NCI-H524 treated with DMSO at 0.1 percent for 48 hours (cell line): ENCODE measurements at regions not wholly inside any gene's neighbourhood (a gene's known extent, or its start where the extent isn't known, plus 50 kb on each side); places are given as distances from the start of the nearest gene placed in this dataset.
"Not testable (repeated sequence)": the region's sequence is repeated elsewhere in the genome, so short reads cannot be mapped to it uniquely, and the experiment has no call there.

Source experiments
- DNase-seq: peaks from one replicate; lab custom pipeline; 2025; lab: John Stamatoyannopoulos, UW

DNA sequence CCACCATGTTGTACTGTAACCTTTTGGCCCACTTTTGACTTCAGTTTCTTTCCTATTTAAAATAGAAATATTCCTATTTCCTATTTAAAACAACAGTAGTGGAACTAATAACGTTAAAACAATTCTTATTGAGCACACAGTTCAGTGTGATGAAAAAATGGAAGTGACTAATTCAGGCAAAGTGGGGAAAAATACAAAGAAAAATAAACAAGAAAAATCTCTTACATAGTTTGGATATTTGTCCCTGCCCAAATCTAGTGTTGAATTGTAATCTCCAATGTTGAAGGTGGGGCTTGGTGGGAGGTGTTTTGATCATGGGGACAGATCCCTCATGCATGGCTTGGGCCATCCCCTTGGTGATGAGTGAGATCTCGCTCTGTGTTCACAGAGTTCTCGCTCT is 198.1 kb upstream of the CPHXL start:
- no peak for DNase-seq

DNA sequence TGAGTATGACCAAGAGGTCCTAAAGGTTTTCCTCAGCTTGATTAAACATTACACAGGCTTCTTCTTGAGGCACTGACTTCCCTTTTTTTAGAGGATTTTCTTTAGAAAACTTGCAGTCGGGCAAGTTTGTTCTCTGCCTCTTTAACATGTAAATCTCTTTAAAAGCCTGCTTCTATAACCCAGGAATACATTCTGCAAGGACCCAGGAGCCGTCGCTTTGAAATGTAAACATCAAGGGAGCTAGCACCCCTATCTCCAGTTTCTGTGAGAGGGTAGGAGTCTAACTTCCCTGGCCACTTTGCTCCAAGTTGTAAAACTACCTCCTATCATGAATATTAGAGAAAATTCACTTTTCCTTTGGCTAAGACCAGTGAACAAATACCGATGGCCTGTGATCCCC is 201.5 kb upstream of the CPHXL start:
- no peak for DNase-seq

DNA sequence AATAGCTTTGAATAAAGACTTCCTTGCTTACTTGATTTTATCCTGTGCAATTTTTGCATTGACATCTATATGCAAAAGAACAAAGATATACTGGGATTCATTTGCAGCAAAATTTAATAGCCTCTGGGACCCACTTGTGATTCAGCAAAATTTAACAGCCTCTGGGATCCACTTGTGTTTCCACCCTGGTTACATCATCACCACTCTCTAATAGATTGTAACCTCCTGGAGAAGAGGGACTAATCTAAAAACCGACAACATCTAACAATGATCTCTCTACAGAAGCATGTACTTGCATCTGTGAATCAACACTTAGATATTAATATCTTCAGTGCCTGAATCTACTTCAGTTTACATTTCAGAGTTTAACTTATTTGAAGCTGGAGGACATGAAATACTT is 202.0 kb upstream of the CPHXL start:
- DNase-seq = no peak

DNA sequence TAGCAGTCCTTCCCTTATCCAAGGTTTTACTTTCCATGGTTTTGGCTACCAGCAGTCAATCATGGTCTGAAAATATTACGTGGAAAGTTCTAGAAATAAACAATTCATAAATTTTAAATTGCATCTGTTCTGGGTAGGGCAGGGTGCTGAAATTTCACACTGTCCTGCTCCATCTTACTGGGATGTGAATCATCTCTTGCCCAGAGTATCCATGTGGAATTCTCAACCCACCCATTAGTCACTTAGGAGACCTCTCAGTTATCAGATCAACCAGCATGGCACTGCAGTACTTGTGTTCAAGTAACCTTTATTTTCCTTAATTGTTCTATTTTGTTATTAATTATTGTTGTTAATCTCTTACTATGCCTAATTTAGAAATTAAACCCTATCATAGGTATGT is 202.8 kb upstream of the CPHXL start:
- DNase-seq = no peak

DNA sequence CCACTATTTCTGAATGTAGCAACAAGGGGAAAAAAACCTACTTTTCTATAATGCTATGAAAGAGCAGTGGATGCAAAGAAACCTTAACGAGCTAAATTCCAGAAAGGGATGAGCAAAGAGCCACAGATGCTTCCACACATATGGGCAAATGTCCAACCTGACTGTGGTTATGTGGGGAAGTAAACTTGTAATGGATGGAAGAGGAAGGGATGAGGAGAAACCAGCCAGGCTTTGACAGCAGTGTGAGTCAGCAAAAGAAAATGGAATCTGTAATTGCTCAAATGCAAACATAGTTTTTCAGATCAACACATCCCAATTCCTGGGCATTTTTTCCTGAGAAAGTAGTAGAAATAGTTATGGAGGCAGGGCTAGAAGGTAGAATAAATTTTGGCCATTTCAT is 204.8 kb upstream of the CPHXL start:
- DNase-seq = no peak

DNA sequence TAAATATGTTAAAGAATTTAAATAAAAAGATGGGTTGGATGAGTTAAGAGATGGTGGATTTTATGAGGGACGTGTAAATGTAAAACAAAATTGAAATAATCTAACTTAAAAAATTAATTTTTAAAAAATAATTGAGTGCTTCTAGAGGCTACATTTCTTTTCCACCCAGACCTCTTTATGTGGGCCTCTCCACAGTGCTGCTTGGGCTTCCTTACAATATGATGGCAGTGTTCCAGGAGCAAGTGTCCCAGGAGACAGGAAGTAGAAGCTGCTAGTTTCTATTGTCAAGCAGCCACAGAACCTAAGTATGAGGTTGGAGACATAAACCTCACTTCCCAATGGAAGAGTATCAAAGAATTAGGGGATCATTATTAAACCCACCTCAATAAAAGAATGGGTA is 205.7 kb upstream of the CPHXL start:
- DNase-seq = no peak

DNA sequence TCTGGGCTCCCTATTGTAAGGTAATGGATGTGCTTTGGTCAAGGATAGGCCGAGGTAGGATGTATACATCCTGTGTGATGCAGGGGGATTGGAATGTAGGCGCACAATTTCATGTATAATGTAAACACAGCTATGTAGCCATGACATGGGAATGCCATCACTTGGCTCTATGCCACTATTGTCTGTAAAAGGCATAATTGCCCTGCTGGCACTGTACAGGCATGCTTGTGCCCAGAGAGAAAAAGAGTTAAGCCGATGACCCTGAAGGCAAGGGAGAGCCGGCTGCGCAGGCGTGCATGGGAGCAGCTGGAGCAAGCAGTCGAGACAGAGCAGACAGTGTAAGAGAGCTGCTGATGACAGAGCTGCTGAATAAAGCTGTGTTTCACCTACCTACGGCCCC is 212.5 kb upstream of the CPHXL start:
- DNase-seq = no peak

DNA sequence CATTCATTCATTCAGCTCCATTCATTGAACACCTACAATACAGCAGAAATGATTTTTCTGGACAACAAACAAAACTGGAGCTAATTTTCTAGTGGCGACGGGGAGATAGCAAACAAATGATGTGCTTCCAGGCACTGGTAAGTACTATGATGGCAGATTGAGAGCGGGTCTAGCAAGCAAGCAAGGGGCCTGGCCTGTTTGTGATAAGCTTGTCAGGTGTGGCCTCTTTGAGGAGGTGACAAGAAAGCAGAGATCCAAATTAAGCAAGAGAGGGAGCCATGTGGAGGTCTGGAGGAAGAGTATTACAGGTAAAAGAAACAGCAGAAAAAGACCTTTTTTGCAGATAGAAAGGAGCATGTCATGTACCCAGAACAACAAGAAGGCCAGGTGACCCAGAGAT is 216.1 kb upstream of the CPHXL start:
- DNase-seq = no peak

DNA sequence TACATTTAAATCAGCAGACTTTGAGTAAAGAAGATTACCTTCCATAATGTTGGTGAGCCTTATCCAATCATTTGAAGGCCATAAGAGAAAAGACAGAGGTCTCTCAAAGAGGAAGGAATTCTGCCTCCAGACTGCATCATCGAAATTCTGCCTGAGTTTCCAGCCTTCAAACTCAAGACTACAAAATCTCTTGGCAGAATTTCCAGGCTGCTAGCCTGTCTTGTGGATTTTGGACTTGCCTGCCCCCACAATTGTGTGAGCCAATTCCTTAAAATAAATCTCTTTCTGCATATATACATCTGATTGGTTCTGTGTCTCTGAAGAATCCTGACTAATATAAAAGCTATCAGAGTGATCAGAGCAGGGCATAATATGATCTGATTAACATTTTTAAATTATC is 216.6 kb upstream of the CPHXL start:
- no peak for DNase-seq

DNA sequence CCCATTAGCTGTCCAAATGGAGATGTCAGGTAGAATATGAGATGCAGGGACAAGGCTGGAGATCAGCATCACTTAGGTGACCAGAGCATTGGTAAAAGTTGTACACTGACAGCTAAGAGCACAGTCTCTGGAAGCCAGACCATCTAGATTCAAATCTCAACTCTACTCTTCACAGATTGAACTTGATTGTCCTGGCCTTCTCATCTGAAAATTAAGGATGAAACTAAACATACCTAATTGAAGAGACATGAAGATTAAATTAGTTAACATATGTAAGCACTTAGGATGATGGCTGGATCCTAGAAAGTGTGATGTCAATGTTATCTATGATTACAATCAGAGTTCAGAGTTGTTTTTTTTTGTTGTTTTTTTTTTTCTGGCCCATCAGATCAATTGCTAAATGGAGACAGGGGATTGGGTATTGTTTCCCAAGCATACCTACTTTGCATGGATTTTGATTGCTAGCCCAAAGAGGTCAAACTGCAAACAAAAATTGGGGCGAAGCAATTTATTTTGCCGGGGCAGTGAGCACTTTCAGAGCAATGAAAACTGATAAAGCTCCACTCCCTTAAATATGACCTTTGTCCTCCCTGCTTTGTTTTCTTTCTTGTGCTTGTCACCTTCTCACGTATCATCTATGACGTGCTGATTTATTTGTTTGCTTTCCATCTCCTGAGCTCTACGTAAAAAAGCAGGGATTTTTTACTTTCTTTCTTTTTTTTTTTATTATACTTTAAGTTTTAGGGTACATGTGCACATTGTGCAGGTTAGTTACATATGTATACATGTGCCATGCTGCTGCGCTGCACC is 217.6 kb upstream of the CPHXL start:
- DNase-seq = no peak

DNA sequence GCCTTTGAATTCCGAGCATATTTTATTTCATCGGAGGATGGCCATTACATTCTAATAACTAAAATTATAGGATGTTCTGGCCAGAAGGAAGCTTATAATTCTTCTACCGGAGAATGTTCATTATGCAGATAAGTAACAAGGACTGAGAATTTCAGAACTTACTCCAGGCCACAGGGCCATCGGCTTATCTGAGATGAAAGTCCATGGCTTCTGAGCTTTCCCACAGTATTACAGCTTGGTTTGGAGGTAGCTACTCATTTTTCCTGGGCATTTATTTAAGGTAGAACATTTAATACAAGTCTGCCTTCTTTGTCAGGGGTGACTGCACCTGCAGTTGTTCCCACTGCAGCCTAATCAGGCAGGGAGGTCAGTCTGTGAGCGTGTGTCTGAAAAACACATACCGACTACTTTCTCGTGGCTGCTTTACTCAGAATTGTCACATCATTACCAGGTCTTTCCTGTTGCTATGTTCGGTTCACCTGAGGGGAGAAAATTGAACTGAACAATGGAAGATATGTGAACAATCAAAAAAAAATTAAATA is 219.7 kb upstream of the CPHXL start:
- DNase-seq = no peak

DNA sequence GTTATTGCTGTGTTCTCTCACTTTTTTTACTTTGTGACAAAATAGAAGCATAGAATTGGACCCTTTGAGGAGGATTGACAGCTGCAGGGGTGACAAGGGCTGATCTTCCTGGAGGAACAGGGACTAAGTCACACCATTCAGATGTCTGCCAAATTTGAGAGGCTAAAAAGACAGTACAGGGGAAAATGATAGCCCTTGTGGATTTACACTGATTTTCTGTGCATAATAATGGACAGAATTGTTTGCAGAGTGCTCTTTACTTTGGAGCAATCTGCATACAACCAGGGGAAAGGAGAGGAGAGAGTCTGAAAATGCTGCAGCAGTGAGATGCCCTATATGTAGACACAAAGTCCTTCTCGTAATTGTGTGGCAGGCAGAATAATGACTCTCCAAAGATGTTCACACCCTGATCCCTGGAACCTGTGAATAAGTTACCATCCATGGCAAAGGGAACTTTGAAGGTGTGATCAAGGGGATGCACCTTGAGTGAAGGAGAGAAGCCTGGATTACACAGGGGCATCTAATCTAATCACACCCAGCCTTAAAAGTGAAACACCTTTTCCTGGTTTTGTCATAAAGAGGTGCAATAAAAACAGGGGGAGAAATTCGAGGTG is 221.4 kb upstream of the CPHXL start:
- DNase-seq = no peak

DNA sequence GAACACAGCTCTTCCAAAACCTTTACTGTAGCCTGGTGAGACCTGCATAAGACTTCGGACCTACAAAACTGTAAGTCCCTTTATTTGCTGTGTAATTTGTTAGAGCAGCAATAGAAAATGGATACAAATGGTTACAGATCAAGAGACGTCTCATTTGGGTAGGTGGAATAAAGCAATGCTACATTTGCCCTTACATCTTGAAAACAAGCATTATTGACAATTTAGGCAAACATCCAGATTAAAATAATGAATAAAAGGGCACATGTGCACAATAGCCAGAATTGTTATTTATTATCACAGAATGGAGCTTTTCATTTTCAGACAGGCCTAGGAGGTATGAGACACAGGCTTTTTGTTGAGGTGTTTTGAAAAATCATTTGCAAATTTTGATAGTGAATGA is 222.2 kb upstream of the CPHXL start:
- DNase-seq = no peak

DNA sequence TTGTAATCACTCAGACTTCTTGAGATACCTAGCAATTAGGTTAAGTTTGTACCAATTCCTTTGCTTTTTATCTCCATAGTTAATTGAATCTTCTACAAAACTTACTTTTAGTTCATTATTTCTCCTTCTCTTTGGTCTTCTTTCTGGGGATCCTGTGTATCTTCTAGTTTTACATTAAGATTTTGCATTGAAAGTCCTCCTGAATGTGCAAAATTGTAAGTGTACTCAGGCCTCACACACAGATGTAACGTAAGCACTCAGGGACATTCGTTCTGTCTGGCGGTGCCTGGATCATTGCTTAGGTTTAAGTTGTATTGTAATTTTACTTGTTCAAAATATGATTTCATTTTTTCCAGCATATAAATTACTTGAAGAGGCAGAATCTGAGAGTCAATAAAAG is 222.6 kb upstream of the CPHXL start:
- no peak for DNase-seq

DNA sequence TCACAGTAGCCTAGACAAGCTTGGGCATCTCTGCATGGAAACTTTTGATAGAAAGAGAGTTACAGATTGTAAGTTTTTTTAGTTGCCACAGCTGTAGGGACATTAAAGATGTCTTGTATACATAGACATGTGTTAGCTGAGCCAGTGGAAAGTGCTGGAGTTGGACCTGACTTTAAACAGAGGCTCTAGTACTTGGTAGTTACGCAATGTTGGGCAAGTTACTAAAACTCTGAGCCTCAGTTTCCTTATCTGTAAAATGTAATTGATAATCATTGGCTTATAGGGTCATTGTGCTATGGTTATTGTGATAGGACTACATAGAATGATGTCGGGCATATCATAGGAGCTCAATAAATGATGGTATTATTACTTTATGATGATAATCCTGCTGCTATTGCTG is 225.8 kb upstream of the CPHXL start:
- DNase-seq = no peak

DNA sequence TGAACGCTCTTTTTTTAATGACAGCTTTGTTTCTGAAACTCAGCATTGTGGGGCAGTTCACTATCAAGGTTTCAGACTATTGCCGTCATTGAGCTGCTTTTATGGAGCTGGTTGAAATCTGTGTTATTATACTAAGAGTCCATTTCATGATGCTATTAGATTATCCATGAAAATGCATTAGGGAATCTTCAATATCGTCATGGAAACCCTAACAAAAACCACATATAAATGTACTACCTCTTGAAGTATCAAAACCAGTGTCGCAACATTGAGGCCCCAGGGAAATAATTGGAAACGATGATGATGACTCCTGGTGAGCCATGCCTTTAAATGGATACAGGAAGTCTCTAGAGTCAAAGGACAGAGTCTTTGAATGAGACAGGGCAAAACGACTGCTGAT is 231.6 kb upstream of the CPHXL start:
- DNase-seq = no peak

DNA sequence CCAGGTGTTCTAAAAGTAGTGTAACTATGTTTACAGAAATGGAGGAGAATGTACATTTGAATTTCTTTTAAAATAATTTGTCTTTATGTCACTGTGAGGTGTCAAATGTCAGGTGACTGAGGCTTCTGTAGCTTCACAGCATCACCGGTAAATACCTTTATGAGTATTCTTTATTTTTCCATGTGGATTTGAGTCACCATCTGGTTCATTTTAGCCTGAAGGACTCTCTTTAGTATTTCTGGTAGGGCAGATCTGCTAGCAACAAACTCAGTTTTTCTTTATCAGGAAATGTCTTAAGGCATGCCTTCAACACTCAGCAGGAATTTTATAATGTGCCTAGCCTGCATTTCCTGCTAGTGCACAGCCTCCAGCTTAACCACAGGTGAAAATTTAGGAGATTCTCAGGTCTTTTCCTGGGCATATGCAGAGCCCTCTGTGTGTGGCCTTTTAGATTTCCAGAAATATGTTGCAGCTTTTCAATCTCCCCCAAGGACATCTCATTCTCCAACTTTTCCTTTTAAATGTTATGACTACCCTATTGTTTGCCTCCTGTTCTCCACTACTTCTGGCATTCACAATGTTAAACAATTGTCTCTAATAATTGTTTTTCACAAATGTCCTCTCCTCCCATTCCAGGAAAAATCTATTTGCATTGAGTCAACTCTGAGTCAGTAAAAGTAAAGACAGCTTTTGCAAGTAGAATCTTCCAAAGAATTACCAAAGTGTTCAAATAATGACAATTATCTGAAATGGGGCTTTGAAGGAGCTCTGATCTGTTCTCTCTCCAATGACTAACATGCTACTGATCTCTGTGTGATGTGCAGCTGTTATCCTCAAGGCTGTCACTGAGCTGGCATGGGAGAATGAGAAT is 239.4 kb upstream of the CPHXL start:
- DNase-seq = no peak

DNA sequence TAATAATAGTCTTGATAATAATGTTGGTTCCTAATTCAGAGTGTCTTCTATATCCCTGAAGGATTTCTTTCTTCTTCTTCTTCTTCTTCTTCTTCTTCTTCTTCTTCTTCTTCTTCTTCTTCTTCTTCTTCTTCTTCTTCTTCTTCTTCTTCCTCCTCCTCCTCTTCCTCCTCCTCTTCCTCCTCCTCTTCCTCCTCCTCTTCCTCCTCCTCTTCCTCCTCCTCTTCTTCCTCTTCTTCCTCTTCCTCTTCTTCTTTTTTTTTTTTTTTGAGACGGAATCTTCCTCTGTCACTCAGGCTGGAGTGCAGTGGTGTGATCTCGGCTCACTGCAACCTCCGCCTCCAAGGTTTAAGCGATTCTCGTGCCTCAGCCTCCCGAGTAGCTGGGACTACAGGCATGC is 242.8 kb upstream of the CPHXL start:
- DNase-seq = not testable (repeated sequence)

DNA sequence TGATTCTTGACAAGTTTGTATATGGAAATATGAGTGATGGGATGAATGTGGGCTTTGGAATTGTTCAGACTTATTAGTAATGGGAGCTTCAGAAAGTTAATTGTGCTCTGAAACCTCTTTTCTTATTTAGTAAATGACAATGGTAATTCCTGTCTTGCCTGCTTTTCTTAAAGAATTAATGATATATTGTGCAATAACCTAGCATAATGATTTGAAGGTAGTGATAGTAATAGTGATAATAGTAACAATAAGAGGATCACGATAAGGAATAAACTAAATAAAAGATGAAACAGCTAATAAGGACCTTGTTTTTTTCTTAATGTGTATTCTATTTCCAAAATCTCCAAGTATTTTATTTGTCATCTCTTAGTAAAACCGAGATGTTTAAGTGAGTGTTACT is 245.0 kb upstream of the CPHXL start:
- DNase-seq = no peak

DNA sequence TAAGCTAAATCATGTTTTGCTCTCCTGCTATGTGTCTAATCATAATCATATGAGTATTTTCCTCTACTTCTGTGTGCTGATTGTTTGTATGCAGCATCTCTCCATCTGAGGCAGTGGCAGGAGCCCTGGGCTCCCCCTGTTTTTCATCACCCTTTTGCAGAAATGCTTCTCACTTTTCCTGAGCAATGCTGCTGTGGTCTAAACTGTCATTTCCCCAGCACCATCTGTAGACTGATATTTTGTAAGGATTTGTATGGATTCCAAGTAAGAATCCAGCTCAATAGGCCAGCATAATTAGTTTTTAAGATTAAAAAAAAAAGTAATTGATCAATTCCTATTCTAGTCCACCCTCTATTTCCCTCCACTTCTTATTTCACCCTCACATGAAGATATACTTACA is 257.0 kb upstream of the CPHXL start:
- DNase-seq = no peak

DNA sequence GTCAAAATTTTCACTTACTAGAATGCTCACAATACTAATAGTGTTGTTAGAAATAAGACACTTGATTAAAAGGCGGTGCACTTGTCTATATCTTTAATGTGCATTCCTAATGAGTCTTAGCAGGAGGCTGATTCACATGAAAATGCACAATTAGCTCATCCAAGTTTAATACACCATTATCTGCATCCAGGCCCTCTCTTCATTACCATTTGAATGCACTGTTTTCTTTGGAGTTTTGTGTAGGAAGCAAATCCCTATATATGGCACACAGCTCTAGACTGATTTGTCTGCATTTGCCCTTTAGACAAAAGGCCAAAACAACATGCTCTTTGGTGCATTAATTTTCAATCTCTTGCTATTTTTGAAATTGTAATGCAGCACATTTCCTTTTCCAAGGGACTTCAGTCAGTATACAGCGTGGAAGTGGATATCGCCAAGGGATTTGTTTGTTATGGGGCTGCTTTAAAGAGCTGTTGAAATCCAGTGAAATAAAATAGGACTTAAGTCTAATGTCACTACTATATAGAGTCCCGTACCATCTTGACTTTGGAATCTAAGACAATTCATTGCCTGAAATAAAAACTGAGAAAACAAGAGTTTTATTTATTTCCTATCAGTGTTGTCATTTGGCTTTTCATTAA is 257.6 kb upstream of the CPHXL start:
- no peak for DNase-seq

DNA sequence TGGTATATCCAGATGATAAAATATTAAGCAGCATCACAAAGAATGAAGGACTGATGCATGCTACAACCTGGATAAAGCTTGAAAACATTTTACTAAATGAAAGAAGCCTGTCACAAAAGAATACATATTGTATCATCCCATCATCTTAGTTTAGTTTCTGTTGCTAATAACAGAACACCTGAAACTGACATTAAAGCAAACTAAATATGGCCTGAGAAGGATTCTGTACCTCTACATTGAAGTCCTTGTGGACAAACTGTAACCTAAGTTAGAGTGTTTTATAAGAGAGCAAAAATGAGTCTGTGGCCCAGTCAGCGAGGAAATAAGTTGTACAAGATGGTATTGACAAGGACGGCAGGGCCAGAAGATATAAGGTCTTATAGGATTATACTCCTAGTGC is 261.0 kb upstream of the CPHXL start:
- DNase-seq = no peak
